ENCODE measurements at regions not wholly inside any gene's neighbourhood (a gene's known extent, or its start where the extent isn't known, plus 50 kb on each side); places are given as distances from the start of the nearest gene placed in this dataset.
"Not testable (repeated sequence)": the region's sequence is repeated elsewhere in the genome, so short reads cannot be mapped to it uniquely, and the experiment has no call there.

DNA sequence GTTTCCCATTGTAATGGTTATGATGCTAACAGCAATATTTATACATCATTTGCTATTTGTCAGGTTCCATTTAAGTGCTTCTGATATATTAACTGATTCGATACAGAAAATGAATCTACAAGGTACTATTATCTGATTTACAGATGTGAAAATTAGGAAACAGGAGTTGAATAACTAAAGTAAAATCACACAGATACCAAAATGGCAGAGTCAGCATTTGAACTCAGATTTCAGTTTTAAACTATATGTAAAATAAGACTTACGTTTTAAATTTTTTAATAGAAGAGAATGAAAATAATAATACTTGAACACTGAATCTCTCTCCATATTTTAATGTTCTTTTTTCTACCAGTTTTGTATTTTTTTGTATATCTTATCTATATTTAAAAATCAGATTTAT, 313.2 kb downstream of the MDFIC start:
- DNase-seq = no peak

DNA sequence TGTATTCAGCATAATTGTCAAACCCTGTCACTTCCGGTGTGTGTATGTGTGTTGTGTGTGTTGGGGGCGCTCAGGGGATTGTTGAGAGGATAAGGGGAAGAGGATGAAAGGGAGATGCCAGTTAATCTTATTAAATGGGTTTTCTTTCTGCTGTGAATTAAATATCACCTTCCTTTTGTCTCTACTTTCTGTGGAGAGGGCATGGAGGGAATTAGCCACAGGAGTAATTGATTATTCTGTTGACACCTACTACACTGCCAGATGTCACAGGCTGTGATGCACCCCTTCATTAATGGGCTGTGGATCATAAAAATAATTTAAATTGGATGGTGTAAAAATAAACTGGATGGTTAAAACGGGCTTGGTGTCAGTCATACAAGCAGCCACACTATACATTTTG, 311.9 kb downstream of the MDFIC start:
- no peak for DNase-seq

DNA sequence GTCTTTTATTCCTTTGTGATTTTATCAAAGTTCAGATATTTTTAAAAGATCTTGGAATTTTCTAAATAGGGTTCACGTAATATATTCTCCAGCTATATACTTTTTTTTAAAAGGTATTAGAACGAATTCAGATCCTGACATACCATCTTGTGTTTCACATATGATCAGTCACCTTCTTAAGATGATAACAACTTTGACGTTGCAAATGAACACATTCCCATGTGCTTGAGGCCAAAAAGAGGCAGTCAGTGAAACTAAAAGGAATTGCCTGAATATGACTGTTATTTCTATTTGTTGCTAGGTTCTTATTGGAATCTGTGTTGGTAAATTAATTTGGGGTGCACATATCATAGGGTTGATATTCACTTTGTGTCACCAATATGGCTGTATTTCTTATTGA, 310.1 kb downstream of the MDFIC start:
- DNase-seq = no peak

DNA sequence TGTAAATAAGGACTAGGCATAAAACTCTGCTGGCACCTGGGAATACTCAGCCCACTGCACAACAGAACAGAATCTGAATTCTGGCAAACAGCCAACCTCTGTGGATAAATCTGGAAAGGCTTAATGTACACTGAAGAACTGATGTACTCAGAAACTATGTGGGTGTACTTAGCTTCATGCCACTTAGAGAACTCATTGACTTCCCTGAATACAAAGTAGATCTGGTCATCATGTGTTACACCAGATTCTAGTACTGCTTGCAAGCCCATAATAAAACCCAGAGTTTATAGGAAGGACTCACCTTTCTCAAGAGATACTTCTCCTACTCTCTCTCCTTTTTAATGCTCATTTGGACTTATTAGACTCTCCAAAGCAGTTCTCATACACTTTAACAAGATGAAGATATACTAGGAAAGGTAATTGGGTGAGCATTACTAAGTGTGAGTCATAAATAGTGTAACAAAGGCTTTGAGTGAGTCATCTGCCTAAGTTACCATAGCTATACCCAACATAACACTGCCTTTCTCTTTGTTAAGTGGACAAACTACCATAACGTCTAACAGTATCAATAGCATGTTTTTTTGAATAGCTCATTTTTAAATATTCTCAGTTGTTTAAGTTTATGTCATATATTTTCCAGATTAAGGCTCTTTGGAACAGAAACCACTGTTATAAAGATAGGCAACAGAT, 309.1 kb downstream of the MDFIC start:
- DNase-seq = no peak

DNA sequence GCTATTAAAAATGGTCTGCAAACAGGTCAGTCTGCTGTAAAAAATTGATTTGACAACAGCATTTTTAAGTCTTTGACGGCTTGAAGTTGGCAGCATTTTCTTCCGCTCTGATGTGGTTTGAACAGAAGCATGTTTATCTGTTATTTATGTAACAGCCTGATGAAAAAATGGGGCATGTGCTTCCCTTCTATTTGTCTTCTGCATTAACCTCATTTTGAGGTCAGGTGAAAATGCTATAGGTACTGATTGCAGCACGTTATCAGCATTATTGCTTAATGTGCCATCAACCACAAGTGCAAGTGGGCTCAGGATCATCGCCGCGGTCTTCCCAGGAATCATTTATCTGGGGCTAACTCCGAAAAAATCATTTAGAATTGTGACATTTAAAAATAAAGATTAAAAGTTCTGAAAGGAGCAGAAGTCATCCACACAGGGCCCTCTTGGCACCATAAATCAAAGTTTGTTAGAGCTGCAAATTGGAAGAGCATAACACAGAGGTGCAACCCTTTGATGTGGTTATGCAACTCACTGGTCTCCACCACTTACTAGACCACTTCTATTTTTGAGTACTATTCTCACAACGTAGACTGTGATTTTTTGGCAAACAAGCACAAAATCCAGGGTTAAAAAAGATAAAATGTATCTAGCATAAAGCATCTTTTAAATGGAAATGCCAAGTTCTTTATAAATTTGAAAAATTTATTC, 307.7 kb downstream of the MDFIC start:
- DNase-seq = no peak

DNA sequence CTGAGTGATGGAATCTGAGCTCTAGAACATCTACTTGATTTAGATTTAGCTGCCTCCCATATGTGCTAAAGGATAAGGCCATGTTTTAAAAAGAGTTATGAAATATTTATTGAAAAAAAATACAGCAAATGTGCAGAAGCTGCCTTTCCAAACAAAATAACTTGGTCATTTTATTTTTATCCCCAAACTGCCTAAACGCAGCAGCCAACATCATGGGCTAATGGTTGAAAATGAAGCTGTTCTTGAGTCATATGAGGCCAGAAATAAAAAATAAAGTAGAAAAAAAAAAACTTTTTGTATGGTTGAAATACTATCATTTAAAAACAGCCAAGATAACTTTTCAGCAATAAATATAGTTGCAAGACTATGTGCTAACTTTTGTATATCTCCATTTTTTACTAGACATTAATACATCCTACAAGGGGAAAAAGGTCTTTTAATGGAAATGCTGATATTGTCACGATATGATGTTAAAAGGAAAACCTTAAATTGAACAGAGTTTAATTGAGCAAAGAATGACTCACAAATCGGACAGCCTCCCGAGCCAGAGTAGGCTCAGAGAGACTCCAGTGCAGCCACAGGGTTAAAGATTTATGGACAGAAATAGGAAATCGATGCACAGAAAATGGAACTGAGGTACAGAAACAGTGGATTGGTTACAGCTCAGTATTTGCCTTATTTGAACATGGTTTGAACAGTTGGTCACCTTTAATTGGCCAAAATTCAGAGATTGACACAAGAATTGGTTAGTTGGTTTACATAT, 305.8 kb downstream of the MDFIC start:
- DNase-seq = no peak

DNA sequence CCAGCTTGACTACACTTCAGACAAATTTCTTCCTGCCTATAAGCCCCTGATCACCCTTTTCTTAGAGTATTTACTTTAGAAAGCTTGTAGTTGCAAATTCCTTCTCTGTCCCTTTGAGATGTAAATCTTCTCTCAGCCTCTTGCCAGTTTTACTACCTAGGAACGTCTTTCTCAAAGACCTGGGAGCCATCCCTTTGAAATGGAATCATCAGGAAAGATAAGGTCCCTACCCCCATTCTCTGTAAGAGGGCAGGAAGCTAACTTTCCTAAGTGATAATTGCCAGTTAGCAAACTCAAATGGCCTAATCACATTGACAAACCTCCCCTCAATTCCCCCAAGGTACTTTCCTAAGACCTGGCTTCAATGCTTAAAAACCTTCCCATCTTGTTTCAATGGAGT, 304.5 kb downstream of the MDFIC start:
- no peak for DNase-seq

DNA sequence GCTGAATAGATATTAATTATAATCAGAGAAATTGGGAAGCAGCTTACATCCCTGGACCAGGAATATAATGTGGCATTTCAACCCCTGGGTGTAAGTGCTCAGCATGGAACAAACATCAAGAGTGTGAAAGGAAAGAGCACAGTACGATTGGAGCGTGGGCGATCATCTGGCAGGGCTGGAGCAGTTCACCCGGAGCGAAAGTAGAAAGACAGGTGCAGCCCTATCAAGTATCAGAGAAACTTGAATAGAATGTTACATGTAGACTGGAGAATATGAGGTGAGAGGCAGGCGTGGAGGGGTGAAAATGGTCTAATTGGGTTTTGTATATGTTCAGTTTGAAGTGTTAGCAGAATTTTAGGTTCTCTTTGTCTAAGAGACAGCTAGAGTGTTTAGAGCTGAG, 303.0 kb downstream of the MDFIC start:
- no peak for DNase-seq

DNA sequence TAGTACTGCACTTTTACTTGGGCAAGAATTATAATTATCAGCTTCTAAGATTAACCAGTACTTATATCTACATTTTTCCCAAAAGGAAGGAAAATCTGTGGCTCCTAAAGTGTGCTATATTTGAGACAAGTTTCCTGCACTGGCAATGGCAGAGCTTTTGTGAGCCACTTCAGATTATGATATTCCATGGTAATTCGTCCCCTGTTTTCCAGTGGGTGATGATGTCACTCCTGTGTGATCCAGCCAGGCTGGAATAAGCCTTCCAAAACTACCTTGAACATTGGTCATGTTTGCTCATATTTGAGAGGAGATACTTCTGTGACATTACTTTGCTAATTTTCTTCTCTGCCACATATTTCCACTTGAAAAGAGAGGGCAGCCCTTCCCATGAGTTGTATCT, 302.1 kb downstream of the MDFIC start:
- DNase-seq = no peak

DNA sequence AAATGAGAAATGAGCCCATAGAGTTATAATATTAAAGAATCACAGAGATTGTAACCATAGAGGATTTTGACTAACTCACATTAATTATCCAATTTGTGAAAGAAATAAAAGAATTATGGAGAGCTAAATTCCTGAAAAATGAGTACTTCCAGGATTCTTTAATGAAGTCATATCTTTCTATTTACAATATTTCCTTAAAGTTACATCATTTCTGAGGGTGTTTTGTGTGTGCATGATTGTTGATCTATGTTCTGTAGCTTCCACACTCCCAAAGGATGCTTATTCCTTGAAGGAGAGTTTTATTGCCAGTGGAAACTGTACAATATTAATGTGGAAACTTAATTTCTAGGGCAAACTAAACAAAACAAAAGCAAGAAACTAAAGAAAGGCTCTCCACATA, 299.6 kb downstream of the MDFIC start:
- DNase-seq = no peak

DNA sequence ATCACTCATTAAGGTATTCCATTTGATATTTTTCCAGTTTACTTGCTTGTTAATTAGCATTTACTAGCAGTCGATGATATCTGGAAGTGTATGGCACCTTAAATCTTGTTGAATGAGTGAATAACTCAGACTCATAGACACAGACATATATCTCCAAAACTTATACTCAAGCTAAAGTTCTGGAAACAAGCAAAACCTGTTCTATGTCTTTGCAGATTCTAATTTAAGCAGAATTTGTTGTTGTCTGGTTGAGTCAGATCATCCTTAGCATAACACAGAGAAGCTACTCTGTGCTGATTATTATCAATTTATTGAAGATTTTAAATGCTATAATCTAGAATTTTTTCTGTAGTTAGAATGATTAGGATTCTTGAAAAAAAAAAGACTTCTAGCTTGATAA, 296.2 kb downstream of the MDFIC start:
- no peak for DNase-seq

DNA sequence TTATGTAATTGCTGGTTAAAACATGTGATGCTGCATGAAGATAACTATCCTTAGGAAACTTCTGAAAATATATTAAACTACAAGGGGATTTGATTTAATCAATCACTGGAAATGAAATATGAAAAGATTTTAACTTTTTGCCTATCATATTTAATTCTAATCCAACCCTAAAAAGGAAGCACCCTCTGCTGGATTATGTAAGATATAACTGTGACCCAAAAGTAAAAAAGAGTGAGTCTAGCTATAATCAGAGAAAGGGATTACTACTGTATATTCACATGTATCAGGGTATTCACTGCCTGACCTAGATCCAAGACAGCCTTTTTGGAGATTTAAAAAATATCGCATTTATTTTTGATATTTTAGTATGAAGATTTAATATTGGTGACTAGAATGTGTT, 295.5 kb downstream of the MDFIC start:
- DNase-seq = no peak

DNA sequence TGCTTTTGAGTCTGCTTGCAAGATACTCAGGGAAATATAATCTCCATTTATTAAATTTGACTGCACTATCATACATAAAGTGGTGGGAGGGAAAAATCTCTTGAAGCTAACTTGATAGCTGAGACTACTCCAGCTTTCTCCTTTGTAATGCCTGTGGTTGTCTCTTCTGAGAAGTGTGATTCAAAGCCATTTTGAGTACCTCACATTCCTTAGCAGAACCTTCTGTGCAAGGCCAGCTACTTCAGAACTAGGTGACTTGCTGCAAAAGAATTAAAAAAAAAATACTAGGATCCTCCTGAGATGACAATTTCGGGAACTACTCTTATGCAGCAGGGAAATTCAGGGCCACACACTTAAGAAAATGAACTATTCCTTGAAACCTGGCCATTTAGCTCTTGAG, 294.8 kb downstream of the MDFIC start:
- no peak for DNase-seq

DNA sequence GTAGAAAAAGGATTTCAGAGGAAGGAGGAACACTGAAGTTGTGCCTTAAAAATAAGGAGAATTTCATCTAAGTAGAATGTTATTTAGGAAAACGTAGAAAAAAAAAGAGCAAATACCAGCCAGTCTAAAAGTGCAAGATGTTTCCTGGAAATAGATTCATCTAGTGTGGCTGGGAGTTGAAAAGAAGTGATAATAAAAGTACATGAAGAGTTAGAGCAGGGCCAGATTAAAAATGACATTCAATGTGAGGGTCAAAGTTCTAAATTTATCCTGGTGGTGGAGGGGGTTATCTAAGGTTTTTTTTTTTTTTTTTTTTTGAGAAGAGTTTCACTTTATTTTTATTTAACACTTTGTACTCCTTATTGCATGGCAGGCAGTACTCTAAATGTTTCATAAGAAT, 289.3 kb downstream of the MDFIC start:
- DNase-seq = no peak

DNA sequence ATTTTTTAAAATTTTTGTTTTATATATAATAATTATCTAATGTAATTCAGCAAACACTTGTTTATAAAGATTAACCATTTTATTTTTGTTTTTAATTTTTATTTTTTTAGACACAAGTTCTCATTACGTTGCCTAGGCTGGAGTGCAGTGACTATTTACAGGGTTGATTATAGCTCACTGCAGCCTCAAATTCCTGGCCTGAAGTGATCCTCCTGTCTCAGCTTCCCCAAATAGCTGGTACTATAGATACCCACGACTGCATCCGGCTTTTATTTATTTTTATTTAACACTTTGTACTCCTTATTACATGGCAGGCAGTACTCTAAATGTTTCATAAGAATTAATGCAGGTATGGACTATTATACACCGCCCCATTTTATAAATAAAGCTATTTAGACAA, 288.7 kb downstream of the MDFIC start:
- no peak for DNase-seq

DNA sequence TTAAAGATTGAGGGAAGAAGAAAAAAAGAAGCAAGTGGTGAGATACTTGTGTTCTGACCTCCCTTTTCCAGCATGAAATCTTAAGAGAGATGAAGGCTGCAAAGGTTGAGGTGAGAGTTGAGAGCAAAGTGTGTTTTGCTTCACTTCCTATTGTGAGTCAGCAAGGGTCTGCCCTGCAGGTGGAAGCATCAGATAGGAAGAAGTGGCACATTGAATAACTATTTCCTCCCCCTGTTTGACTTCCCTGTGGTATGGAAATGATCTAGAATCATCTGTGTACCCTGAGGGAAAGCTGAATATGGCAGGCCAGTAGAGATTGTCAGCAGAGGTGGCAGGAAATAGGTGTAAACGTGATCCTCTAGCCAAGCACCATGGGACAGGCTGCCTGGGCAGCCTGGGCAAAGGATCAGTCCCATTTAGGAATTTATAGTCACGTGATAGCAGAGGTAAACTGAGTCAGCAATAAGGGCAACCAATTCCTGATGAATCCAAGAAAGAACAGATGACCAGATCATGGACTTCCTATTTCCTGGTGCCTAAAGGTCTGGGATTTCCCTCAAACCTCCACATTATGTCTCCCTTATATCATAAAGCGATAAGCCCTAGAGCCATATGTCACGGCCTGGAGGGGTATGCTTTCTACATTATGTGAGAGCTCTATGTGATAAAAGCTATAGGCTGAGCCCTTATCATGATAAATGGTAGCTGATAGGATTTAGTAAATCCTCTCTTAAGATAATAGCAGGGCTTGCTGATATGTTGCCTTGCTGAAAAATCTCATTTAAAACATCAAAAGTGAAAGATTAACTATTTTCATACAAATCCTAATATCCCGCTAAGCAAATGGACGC, 287.0 kb downstream of the MDFIC start:
- no peak for DNase-seq

DNA sequence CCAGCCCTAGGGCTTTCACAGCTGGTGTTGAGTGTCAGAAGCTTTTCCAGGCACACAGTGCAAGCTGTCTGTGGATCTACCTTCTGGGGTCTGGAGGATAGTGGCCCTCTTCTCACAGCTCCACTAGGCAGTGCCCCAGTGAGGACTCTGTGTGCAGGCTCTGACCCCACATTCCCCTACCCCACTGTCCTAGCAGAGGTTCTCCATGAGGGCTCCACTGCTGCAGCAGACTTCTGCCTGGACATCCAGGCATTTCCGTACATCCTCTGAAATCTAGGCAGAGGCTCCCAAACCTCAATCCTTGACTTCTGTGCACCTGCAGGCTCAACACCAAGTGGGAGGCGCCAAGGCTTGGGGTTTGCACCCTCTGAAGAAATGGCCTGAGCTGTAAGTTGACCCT, 284.5 kb downstream of the MDFIC start:
- not testable (repeated sequence) for DNase-seq

DNA sequence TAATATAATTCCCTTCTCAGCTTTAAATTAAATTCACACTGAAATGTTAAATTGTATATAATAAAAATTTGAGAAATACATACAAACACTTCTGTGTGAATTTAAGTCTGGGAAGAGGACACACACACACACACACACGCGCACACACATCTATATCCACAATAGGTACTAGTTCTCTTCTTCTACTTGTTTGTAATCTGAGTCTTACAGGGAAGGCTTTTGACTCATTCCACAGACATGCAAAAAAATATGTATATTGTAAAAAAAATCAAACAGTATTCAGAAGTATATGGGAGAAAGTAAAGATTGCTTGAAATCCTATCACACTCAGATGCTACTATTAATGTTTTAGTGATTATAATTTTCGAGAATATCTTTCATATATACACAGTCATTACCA, 276.2 kb downstream of the MDFIC start:
- no peak for DNase-seq

DNA sequence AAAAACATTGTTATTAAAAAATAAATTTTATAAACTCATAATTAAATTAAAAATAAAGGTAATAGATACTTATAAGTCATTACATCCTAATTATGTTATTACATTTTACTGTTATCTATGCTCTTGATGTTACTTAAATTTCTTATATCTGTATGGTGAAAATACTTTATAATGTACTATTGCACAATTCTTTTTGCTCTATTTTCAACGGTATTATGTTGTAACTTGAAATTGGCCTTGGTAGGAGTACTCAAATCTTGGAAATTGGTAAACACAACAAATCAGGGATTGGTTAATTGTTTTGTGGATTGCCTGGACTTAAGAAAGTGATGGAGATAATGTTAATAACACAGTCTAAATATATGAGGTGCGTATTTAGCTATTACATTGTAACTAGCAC, 273.3 kb downstream of the MDFIC start:
- no peak for DNase-seq

DNA sequence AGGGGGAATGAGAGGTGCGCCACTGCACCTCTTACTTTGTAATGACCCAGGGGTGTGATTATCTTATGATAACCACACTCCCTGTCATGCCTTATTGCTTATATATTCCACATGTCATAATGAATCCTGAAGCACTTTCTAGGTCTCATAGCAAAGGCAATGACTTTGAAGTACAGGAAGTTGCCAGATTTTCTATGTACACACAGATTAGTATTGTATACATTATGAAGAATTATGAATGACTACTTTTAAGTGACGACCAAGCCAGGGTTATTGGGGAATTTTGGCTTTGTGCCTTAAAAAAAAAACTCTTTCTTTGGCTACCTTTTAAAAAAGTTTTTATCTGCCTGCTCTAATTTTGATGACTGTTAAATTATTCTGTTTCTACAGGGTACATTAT, 269.6 kb downstream of the MDFIC start:
- no peak for DNase-seq

DNA sequence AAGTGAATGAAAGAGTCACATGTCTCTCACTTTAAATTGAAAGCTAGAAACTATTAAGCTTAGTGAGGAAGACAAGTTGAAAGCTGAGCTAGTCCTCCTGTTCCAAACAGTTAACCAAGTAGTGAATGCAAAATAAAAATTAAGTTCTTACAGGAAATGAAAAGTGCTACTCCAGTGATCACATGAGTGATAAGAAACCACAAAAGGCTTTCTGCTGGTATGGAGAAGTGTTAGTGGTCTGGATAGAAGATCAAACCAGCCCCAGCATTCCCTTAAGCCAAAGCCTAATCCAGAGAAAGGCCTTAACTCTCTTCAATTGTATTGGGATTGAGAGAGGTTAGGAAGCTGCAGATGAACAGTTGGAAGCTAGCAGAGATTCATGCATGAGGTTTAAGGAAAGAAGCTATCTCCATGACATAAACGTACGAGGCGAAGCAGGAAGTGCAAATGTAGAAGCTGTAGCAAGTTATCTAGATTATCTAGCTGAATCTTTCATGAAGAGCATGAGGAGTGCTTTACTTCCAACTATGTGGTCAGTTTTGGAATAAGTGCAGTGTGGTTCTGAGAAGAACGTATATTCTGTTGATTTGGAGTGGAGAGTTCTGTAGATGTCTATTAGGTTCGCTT, 261.6 kb downstream of the MDFIC start:
- no peak for DNase-seq

DNA sequence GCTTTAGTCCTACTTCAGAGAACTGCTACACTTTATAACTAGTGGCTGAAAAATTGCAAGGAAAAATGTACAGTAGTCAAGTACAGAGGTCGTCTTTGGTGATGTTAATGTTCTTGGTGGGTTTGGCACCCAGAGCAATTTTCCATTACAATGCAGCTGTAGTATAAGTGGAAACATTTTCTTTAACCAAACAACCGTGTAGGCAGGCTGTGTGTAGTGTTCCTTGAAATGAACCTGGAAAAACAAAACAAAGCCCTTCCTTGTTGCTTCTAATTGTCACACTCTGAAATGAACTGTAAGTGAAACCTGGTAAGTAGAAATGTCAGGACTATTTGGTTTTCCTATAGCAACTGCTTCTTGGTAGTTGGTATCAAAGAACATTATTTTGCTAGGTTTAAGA, 256.9 kb downstream of the MDFIC start:
- no peak for DNase-seq

DNA sequence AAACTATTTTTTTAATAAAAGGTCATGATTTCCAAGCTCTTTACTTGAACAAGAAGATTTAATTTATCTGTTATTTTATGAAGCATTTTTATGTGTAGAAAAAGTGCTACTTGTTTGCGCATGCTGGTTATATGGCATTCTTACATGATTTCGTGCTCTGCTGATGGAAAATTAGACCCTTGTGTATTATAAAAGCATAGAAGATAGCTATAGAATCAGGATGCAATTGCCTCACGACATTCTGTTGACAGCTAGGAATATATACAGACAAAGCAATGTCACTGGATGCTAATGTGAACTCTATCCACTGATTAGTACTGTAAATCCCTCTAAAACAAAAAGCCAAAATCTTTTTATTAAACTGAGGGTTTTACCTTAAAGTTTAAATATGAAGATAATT, 255.9 kb downstream of the MDFIC start:
- DNase-seq = no peak

Measured in activated CD4-positive, alpha-beta T cell treated with anti-CD3 and anti-CD28 coated beads for 48 hours (primary cell).